Stimulated activated CD8-positive, alpha-beta memory T cell treated with anti-CD3 and anti-CD28 coated beads, Interleukin-4, amount 100 ng/mL, for 1 hour (primary cell): ENCODE measurements at regions not wholly inside any gene's neighbourhood (a gene's known extent, or its start where the extent isn't known, plus 50 kb on each side); places are given as distances from the start of the nearest gene placed in this dataset.

Experiments used
- DNase-seq, 2 donors: peaks; one replicate each; pipeline ENCODE4 v3.0.0-alpha.2; 2020; ENCODE audit warnings: low read depth in 2 of 2, low spot score in 1 of 2

GRCh38 chr10:110396284-110396651 lies 91.5 kb upstream of the SMNDC1 start:
- no peak for DNase-seq

- no peak for DNase-seq
These were observed 93.1 kb upstream of the SMNDC1 start for GRCh38 chr10:110397856-110398255.

GRCh38 chr10:110398419-110399105 lies 93.8 kb upstream of the SMNDC1 start:
- DNase-seq = no peak

GRCh38 chr10:110399106-110399964 lies 94.6 kb upstream of the SMNDC1 start:
- no peak for DNase-seq

DNA sequence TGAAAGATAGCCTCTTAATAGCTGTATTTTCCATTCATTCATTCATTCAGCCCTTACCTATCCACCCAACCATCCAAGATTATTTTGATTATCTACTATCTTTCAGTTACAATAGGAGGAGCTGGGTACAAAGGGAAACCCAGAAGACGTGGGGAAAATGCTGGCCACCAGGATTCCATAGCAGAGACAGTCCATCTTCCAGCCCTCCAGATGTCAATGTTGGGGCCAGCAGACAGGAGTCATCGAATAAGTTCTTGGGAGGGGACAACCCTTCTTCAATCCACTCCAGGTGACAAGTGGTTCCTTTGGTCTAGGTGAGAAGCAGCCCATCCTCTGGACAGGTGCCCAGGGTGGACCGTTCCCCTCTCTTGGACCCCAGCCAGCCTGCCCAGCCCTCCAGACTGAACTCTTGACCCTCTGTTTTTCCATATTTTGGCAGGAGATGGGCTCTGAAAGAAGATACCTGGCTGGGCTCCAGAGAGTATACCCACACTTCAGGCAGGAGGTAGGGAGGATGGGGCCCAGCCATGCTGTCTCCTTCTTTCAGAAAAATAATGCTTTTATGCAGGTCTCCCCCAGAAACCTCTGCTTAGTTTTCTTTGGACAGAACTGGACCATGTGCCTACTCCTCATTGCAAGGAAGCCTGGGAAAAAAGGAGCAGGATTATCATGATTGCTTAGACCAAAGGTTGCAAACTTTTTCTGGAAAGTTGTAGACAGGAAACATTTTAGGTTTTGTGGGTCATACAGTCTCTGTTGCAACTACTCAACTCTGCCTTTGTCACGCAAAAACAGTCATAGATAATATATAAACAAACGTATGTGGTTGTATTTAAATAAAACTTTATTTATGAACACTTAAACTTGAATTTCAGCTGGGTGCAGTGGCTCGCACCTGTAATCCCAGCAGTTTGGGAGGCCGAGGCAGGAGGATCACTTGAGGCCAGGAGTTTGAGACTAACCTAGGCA lies 95.5 kb upstream of the SMNDC1 start:
- no peak for DNase-seq

DNA sequence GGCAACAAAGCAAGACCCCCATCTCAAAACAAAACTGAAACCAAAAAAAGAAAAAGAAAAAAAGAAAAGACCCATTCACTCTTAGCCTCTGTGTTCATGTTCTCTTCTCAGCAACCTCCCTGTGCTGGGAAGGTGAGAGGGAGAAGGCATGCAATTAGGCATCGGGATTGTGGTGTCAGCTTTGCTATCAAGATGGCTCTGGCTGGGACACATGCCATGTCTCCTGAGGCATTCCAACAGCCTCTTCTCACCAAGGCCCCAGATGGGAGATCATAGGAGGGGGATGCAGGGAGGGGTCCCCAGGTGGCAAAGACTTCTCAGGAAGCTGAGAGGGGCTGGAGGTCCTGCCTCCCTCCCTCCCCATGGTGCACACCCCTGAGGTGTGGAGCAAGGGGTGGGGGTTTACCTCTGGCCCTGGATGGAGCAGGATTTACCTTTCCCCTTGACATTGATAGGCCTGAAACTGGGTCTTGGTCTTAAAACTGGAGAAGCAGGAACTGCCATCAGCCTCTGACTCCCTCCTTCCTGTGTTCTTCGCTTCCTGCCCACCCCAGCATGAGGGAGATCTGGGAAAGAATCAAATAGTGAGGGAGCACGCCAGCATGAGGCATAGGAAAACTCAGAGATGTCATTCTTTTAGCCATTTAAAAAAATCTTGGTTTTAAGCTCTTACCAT lies 96.2 kb upstream of the DUSP5 start:
- DNase-seq = no peak

GRCh38 chr10:110402077-110402416 lies 95.7 kb upstream of the DUSP5 start:
- DNase-seq = no peak

- DNase-seq = no peak
These were observed 94.1 kb upstream of the DUSP5 start for GRCh38 chr10:110403593-110403992.

- no peak for DNase-seq
These were observed 93.3 kb upstream of the DUSP5 start for GRCh38 chr10:110404413-110404812.

GRCh38 chr10:110404825-110405224 lies 92.9 kb upstream of the DUSP5 start:
- no peak for DNase-seq

DNA sequence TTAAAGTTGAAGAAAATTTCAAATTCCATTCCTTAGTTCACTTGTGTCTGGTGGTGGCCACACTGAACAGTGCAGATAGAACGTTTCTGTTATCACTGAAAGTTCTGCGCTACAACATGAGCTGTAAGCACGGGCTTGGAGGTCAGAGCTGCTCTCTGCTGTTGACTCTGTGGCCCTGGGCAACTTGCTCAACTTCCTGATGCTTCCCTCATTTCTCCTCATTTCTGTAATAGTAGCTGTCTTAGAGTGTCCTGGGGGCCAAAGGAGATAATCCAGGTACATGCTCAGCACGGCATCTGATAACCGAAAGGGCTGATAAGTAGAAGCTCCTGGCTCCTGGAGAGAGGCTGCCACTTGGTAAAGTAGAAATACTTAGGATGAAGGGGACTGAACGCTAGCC lies 92.3 kb upstream of the DUSP5 start:
- DNase-seq = no peak

DNA sequence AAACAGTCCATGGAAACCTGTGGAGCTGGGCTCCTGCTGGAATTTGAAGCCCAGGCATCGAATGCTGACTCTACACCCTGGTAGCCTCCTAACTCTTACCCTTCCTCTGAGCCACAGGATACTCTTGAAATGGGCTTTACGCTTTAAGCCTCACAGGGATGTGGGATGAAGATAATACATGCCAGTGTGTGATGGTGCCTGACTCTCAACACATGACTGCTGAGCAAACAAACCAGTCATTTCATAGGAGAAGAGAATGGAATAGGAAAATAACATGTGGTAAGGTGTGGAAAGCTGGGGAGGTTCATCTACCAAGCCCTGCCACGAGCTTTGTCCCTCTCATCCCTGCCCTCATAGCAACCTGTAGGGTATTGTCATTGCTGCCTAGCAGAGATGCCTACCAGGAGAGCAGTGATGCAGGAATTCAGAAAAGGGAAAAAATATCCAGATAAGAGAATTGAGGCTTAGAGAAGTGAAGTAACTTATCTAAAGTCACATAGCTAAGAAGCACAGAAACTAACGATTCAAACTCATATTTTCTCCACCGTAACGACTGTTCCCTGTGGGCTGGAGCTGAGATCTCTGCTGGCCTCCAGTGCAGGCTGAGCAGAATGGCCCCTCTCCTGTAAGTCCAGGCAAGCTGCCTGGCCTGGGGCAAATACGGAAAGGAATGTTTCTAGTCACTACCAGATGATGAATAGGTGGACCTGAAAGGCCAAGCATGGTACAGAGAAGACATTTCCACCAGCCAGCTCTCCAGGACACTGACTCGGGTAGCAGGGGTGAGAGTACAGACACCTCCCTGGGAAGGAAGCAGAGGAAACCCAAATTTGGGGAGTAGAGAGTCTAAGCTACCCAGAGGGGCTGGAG lies 90.2 kb upstream of the DUSP5 start:
- DNase-seq = no peak

- no peak for DNase-seq
These were observed 89.4 kb upstream of the DUSP5 start for GRCh38 chr10:110408203-110408871.

- DNase-seq = no peak
These were observed 88.8 kb upstream of the DUSP5 start for GRCh38 chr10:110408943-110409342.

- DNase-seq = no peak
These were observed 88.2 kb upstream of the DUSP5 start for GRCh38 chr10:110409488-110409887.

DNA sequence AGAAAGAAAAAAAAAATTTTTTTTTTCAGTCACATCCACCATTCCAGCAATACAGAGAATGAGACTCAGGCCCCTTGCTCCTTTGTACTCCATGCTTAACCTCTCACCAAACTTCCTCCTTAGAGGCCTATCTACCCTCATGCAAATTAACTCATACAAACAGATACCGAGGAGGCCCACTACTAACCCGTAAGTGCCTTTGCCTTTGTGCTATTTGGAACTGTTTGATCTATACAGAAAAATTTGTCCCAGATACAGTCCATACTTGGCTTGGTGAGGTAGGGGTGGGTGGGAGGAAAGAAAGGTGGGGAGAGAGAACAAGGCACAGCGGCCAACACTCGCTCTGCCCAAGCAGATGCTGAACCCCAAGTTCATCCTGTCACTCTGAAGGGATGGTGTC lies 87.8 kb upstream of the DUSP5 start:
- no peak for DNase-seq

DNA sequence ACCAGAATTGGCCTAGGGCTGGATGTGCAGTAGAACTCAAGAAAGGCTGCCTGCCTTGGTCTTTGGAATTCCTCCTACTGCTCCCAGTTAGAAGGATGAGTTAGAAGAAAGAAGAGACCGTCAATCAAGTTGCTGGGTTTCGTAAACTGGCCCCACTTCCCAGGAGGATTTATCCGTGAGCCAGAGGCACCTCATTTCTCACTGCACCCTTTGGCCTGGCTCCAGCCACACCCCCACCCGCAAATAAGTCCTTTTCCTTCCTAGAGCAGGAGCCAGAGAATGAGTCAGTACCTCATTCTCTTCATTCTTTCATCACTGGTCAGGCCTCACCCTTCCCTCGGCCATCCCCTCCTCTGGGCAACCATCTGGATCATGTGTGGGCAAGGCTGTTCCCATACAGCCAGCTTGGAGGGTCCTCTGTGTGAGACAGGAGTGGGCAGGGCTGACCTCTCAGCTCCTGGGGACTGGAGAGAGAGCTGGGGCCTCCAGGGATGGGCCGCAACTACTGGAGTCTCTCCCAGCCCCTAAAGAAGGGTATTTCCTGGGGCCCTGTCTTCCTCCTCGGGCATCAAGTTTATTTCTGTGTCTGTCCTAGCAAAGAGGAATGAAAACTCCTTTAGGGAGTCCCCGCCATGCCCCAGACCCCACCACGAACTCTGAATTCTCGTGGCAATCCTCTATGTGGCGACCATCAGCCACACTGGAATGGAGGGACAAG lies 87.2 kb upstream of the DUSP5 start:
- DNase-seq = no peak

GRCh38 chr10:110411047-110411410 lies 86.7 kb upstream of the DUSP5 start:
- no peak for DNase-seq
